GM23338 (cell line): ENCODE measurements at regions not wholly inside any gene's neighbourhood (a gene's known extent, or its start where the extent isn't known, plus 50 kb on each side); places are given as distances from the start of the nearest gene placed in this dataset.

Experiments
- ATAC-seq: fragments of 200-7000 bp; cut with Tn5 transposase; 3 replicates; pipeline ENCODE4 v1.9.1; 2020
- DNase-seq: peaks from one replicate; pipeline ENCODE4 v3.0.0-alpha.2; 2015; ENCODE audit warnings: low spot score
- H2AFZ ChIP-seq: fragments of 200-600 bp; sonication (generic); 2 replicates; pipeline ENCODE4 v1.8.0; 2016; ENCODE audit warnings: antibody characterized with exemption, mild to moderate bottlenecking, moderate library complexity
- H3F3A ChIP-seq: fragments of 200-600 bp; sonication (generic); replicated peaks from 2 replicates; pipeline ENCODE4 v1.8.0; 2017; ENCODE audit warnings: antibody characterized with exemption, mixed run types, low read depth
- H3K27ac ChIP-seq: fragments of 200-600 bp; sonication (generic); 2 replicates; pipeline ENCODE4 v1.6.1; 2016; ENCODE audit warnings: low read depth
- H3K27me3 ChIP-seq: fragments of 200-600 bp; sonication (generic); 2 replicates; pipeline ENCODE4 v1.8.0; 2016; ENCODE audit warnings: mild to moderate bottlenecking, mixed run types, moderate library complexity; ENCODE audit not compliant: insufficient read depth
- H3K36me3 ChIP-seq: fragments of 200-600 bp; sonication (generic); 2 replicates; pipeline ENCODE4 v1.8.0; 2016; ENCODE audit warnings: mild to moderate bottlenecking; ENCODE audit not compliant: insufficient read depth
- H3K4me1 ChIP-seq: fragments of 200-600 bp; sonication (generic); 2 replicates; pipeline ENCODE4 v1.8.0; 2016; ENCODE audit warnings: mild to moderate bottlenecking, moderate library complexity; ENCODE audit not compliant: insufficient read depth
- H3K4me2 ChIP-seq: fragments of 200-600 bp; sonication (generic); 2 replicates; pipeline ENCODE4 v1.7.1; 2017; ENCODE audit warnings: mixed run types
- H3K4me3 ChIP-seq: fragments of 200-600 bp; sonication (generic); 2 replicates; pipeline ENCODE4 v1.6.1; 2016; ENCODE audit warnings: mixed run types
- H3K79me2 ChIP-seq: fragments of 200-600 bp; sonication (generic); replicated peaks from 2 replicates; pipeline ENCODE4 v1.8.0; 2017; ENCODE audit warnings: mild to moderate bottlenecking; ENCODE audit not compliant: insufficient read depth
- H3K9me2 ChIP-seq: fragments of 200-600 bp; sonication (generic); 2 replicates; pipeline ENCODE4 v1.8.0; 2017; ENCODE audit not compliant: insufficient read depth
- H4K20me1 ChIP-seq: fragments of 200-600 bp; sonication (generic); replicated peaks from 2 replicates; pipeline ENCODE4 v1.8.0; 2017; ENCODE audit warnings: mild to moderate bottlenecking; ENCODE audit not compliant: insufficient read depth
- H3K27ac Mint-ChIP-seq: 2 replicates; pipeline ENCODE4 v1.8.0; 2020; ENCODE audit warnings: inconsistent platforms, mild to moderate bottlenecking, moderate library complexity, mixed read lengths
- H3K27me3 Mint-ChIP-seq: 3 replicates; pipeline ENCODE4 v1.8.0; 2022; ENCODE audit warnings: low read depth, mild to moderate bottlenecking, moderate library complexity, mixed read lengths, inconsistent platforms; ENCODE audit not compliant: insufficient read depth, poor library complexity
- H3K36me3 Mint-ChIP-seq: 3 replicates; pipeline ENCODE4 v1.8.0; 2021; ENCODE audit warnings: low read depth, mild to moderate bottlenecking, inconsistent platforms, moderate library complexity, mixed read lengths
- H3K4me1 Mint-ChIP-seq: 3 replicates; pipeline ENCODE4 v1.8.0; 2020; ENCODE audit warnings: mild to moderate bottlenecking, inconsistent platforms, mixed read lengths
- H3K4me3 Mint-ChIP-seq: 3 replicates; pipeline ENCODE4 v1.8.0; 2021; ENCODE audit warnings: moderate library complexity, mild to moderate bottlenecking, inconsistent platforms, mixed read lengths
- H3K9me3 Mint-ChIP-seq: 3 replicates; pipeline ENCODE4 v1.8.0; 2020; ENCODE audit warnings: moderate library complexity, mild to moderate bottlenecking, inconsistent platforms, mixed read lengths
- CTCF ChIP-seq, 2 experiments: fragments of 200-600 bp in 1 of 2; sonication (generic) in 1 of 2; conservative IDR thresholded peaks; 2 replicates each; pipeline versions ENCODE4 v1.5.1 to v1.6.1; 2016 to 2017; ENCODE audit warnings: antibody characterized with exemption in 2 of 2, low read depth in 2 of 2, mild to moderate bottlenecking in 2 of 2, moderate library complexity in 1 of 2
- ETS1 ChIP-seq: IDR thresholded peaks from 2 replicates; pipeline ENCODE4 v1.6.1; 2016; ENCODE audit warnings: antibody characterized with exemption
- EZH2 ChIP-seq: fragments of 200-600 bp; sonication (generic); IDR thresholded peaks from one replicate; pipeline ENCODE4 v1.8.0; 2017; ENCODE audit warnings: antibody characterized with exemption, mild to moderate bottlenecking, low read depth; ENCODE audit not compliant: unreplicated experiment
- EZH2phosphoT487 ChIP-seq: fragments of 200-600 bp; sonication (generic); IDR thresholded peaks from one replicate; pipeline ENCODE4 v1.8.1; 2018; ENCODE audit warnings: antibody characterized with exemption; ENCODE audit not compliant: unreplicated experiment
- NANOG ChIP-seq: IDR thresholded peaks from 2 replicates; pipeline ENCODE4 v1.6.1; 2016; ENCODE audit warnings: antibody characterized with exemption, borderline replicate concordance
- STAT1 ChIP-seq: IDR thresholded peaks from one replicate; pipeline ENCODE4 v1.6.1; 2016; ENCODE audit warnings: antibody characterized with exemption; ENCODE audit not compliant: unreplicated experiment
- ZNF331 ChIP-seq: fragments of 250-450 bp; sonication (Bioruptor Pico); IDR thresholded peaks from 2 replicates; pipeline ENCODE4 v1.5.0; 2020; ENCODE audit warnings: low read depth, mild to moderate bottlenecking, moderate library complexity
- ZNF462 ChIP-seq: fragments of 250-450 bp; sonication (Bioruptor Pico); IDR thresholded peaks from 2 replicates; pipeline ENCODE4 v1.5.0; 2020; ENCODE audit warnings: mild to moderate bottlenecking, moderate library complexity

- Histone ChIP-seq H3K4me1 (no peaks in the 10 kb centered on the region), H3F3A (no peaks in the 10 kb centered on the region), H3K36me3 (no peaks in the 10 kb centered on the region), H3K79me2 (no peaks in the 10 kb centered on the region), H3K9me2 (no peaks in the 10 kb centered on the region), H3K27me3 (no peaks in the 10 kb centered on the region), H3K4me3 (no peak overlapping the region), H3K4me2 (no peak overlapping the region), H3K27ac (no peak overlapping the region), H2AFZ (no peak overlapping the region), H4K20me1 (no peaks in the 10 kb centered on the region)
- no peak for ATAC-seq
- TF ChIP-seq ZNF462 (CRISPR knock-in tag), result no peak
- no peak for TF ChIP-seq NANOG
- TF ChIP-seq STAT1, result no peak
- no peaks in the 10 kb centered on the region for H3K27me3 Mint-ChIP-seq
- H3K4me3 Mint-ChIP-seq, result no peak overlapping the region
- H3K9me3 Mint-ChIP-seq, result no peaks in the 10 kb centered on the region
- DNase-seq, result no peak
- H3K4me1 Mint-ChIP-seq, result 0 out of 3 replicates have a peak, but pooled peaks cover 2% of the 10 kb centered on the region
- no peaks in the 10 kb centered on the region for H3K36me3 Mint-ChIP-seq
- H3K27ac Mint-ChIP-seq, result no peak overlapping the region
These were observed 151.9 kb upstream of the RPS6KA3 start for GRCh38 chrX:20418379-20419150.

GRCh38 chrX:20414762-20415445, 148.2 kb upstream of the RPS6KA3 start:
- no peak for ATAC-seq
- H3K36me3 Mint-ChIP-seq, result no peaks in the 10 kb centered on the region
- Histone ChIP-seq H3K27ac (no peak overlapping the region), H3K4me3 (no peak overlapping the region), H3K27me3 (no peaks in the 10 kb centered on the region), H3K36me3 (no peaks in the 10 kb centered on the region), H3K9me2 (no peaks in the 10 kb centered on the region), H4K20me1 (no peaks in the 10 kb centered on the region), H3K4me2 (no peak overlapping the region), H2AFZ (no peak overlapping the region), H3F3A (no peaks in the 10 kb centered on the region), H3K79me2 (no peaks in the 10 kb centered on the region), H3K4me1 (no peaks in the 10 kb centered on the region)
- H3K4me1 Mint-ChIP-seq, result 0 out of 3 replicates have a peak, but pooled peaks cover 2% of the 10 kb centered on the region
- H3K27me3 Mint-ChIP-seq, result no peaks in the 10 kb centered on the region
- H3K9me3 Mint-ChIP-seq, result no peaks in the 10 kb centered on the region
- no peak for DNase-seq
- H3K27ac Mint-ChIP-seq, result no peak overlapping the region
- no peak overlapping the region for H3K4me3 Mint-ChIP-seq
- TF ChIP-seq EZH2phosphoT487 (no peak), ZNF331 (CRISPR knock-in tag) (no peak), EZH2 (no peak), CTCF (conservative IDR thresholded peaks at IDR 0.05; ENCODE audit: low read depth in 2 of 2) (no peak), ETS1 (no peak), NANOG (no peak)
